Fibroblast of lung (primary cell): ENCODE measurements at regions not wholly inside any gene's neighbourhood (a gene's known extent, or its start where the extent isn't known, plus 50 kb on each side); places are given as distances from the start of the nearest gene placed in this dataset.

Experiments used
- CTCF ChIP-seq, 2 donors: IDR thresholded peaks in 1 of 2; conservative IDR thresholded peaks in 1 of 2; 1 replicate in 1 of 2; 2 replicates in 1 of 2; pipeline ENCODE4 v1.5.1; 2011 to 2012; ENCODE audit warnings: low read length in 2 of 2, control low read depth in 1 of 2, inconsistent platforms in 1 of 2, low read depth in 1 of 2, mild to moderate bottlenecking in 1 of 2
- EZH2 ChIP-seq: IDR thresholded peaks from 2 replicates; pipeline ENCODE4 v1.5.1; 2012; ENCODE audit warnings: low read length, control low read depth, mild to moderate bottlenecking; ENCODE audit errors: missing control alignments

- TF ChIP-seq CTCF (conservative IDR thresholded peaks at IDR 0.05 in 1 of 2, IDR thresholded peaks at IDR 0.05 in 1 of 2; ENCODE audit: low read depth in 1 of 2, low read length in 2 of 2) (no peak), EZH2 (no peak)
Observed at GRCh38 chr3:176696816-176697215, 500.5 kb downstream of the TBL1XR1 start.
